HepG2 (cell line): ENCODE measurements at regions not wholly inside any gene's neighbourhood (a gene's known extent, or its start where the extent isn't known, plus 50 kb on each side); places are given as distances from the start of the nearest gene placed in this dataset.

Experiments
- ATAC-seq: fragments of 200-7000 bp; cut with Tn5 transposase; 3 replicates; pipeline ENCODE4 v1.9.1; 2020; ENCODE audit warnings: mild to moderate bottlenecking, moderate library complexity
- BruUV-seq: library from RNA; stranded (reverse); fragments of 400-500 nt; replicated peaks from 2 replicates; lab custom pipeline; 2021; lab: Mats Ljungman, UMichigan
- CTCF ChIA-PET: fragments of 300-600 bp; formaldehyde crosslinking; extraction: SDS; loops from one replicate; lab custom pipeline; 2021; ENCODE audit warnings: low total read pairs, inconsistent platforms, low intra/inter-chr PET ratio; lab: Yijun Ruan, JAX
- POLR2A ChIA-PET: fragments of 350-600 bp; sonication (Branson Sonifier 250); formaldehyde crosslinking; loops from one replicate; lab custom pipeline; 2020; ENCODE audit warnings: antibody characterized with exemption, inconsistent platforms; lab: Yijun Ruan, JAX
- DNase-seq: peaks from one replicate; pipeline ENCODE4 v3.0.0-alpha.2; 2015; ENCODE audit warnings: low spot score
- FAIRE-seq: peaks from 3 replicates; lab custom pipeline; 2011; peaks lifted over from hg19 to GRCh38; lab: Jason Lieb, UNC
- H2AFZ ChIP-seq: one replicate; pipeline ENCODE4 v1.6.1; 2011; ENCODE audit warnings: low read length, inconsistent platforms
- H3K27ac ChIP-seq: fragments of 300-600 bp; 3 replicates; pipeline ENCODE4 v1.8.0; 2011; ENCODE audit warnings: mixed run types, mild to moderate bottlenecking, mixed read lengths, low read length, inconsistent platforms; ENCODE audit not compliant: insufficient read depth; ENCODE audit errors: extremely low read length
- H3K27me3 ChIP-seq, 2 experiments: fragments of 200-600 bp in 1 of 2; 2 replicates in 1 of 2; 3 replicates in 1 of 2; pipeline versions ENCODE4 v1.6.0 to v1.8.0; 2011; ENCODE audit warnings: low read length in 2 of 2, mild to moderate bottlenecking in 2 of 2, moderate library complexity in 2 of 2, inconsistent platforms in 1 of 2; ENCODE audit not compliant: insufficient read depth in 2 of 2, control insufficient read depth in 1 of 2
- H3K36me3 ChIP-seq, 2 experiments: fragments of 200-600 bp in 1 of 2; replicated peaks in 1 of 2; 2 replicates in 1 of 2; 3 replicates in 1 of 2; pipeline versions ENCODE4 v1.5.1 to v1.8.0; 2011; ENCODE audit warnings: low read length in 2 of 2, inconsistent platforms in 1 of 2; ENCODE audit not compliant: insufficient read depth in 2 of 2, control insufficient read depth in 1 of 2
- H3K4me1 ChIP-seq: 2 replicates; pipeline ENCODE4 v1.5.1; 2012; ENCODE audit warnings: low read length, inconsistent platforms; ENCODE audit not compliant: insufficient read depth
- H3K4me2 ChIP-seq: 2 replicates; pipeline ENCODE4 v1.6.0; 2011; ENCODE audit warnings: low read depth, low read length, inconsistent platforms
- H3K4me3 ChIP-seq, 3 experiments: fragments of 200-600 bp in 1 of 3; sonication (generic), shearing (Covaris generic) in 1 of 3; replicated peaks in 1 of 3; 2 replicates each; pipeline ENCODE4 v1.5.1; 2011 to 2016; ENCODE audit warnings: low read length in 3 of 3, inconsistent platforms in 2 of 3, low read depth in 2 of 3, mild to moderate bottlenecking in 2 of 3, control low read depth in 1 of 3, mixed read lengths in 1 of 3; ENCODE audit not compliant: insufficient read depth in 1 of 3
- H3K79me2 ChIP-seq: one replicate; pipeline ENCODE4 v1.6.1; 2011; ENCODE audit warnings: low read length, inconsistent platforms; ENCODE audit not compliant: insufficient read depth
- H3K9ac ChIP-seq: 2 replicates; pipeline ENCODE4 v1.6.0; 2011; ENCODE audit warnings: mild to moderate bottlenecking, low read depth, low read length, inconsistent platforms; ENCODE audit not compliant: insufficient read depth
- H3K9me3 ChIP-seq: 2 replicates; pipeline ENCODE4 v1.5.1; 2012; ENCODE audit warnings: mild to moderate bottlenecking, low read length
- H4K20me1 ChIP-seq: 2 replicates; pipeline ENCODE4 v1.6.0; 2011; ENCODE audit warnings: inconsistent platforms, mild to moderate bottlenecking, low read length, moderate library complexity; ENCODE audit not compliant: insufficient read depth
- DNMT3B ChIP-seq: conservative IDR thresholded peaks from 2 replicates; pipeline ENCODE4 v1.6.1; 2016; ENCODE audit warnings: missing biosample characterization, control low read depth
- E2F2 ChIP-seq: sonication (generic); formaldehyde crosslinking; IDR thresholded peaks from 2 replicates; pipeline ENCODE4 v1.4.0; 2020; ENCODE audit warnings: missing genetic modification reagents, borderline replicate concordance
- GLI4 ChIP-seq: sonication (generic); formaldehyde crosslinking; IDR thresholded peaks from 2 replicates; pipeline ENCODE4 v1.5.1; 2020; ENCODE audit warnings: missing genetic modification reagents, mild to moderate bottlenecking, moderate library complexity, borderline replicate concordance
- MTA1 ChIP-seq: sonication (generic); formaldehyde crosslinking; IDR thresholded peaks from 2 replicates; pipeline ENCODE4 v1.4.0; 2020; ENCODE audit warnings: missing genetic modification reagents, mild to moderate bottlenecking, borderline replicate concordance
- NBN ChIP-seq: fragments of 450-650 bp; conservative IDR thresholded peaks from 2 replicates; pipeline ENCODE4 v1.6.1; 2017
- PCBP2 ChIP-seq: fragments of 200-400 bp; formaldehyde crosslinking; optimal IDR thresholded peaks from 2 replicates; pipeline ENCODE3; 2018; ENCODE audit warnings: low read length, low read depth; ENCODE audit not compliant: poor library complexity, severe bottlenecking
- RNF219 ChIP-seq: sonication (generic); formaldehyde crosslinking; IDR thresholded peaks from 2 replicates; pipeline ENCODE4 v1.5.0; 2020; ENCODE audit warnings: mild to moderate bottlenecking, missing genetic modification reagents
- SRY ChIP-seq: sonication (generic); formaldehyde crosslinking; IDR thresholded peaks from 2 replicates; pipeline ENCODE4 v1.8.0; 2022; ENCODE audit warnings: mild to moderate bottlenecking, missing genetic modification reagents
- ZBTB20 ChIP-seq: sonication (generic); formaldehyde crosslinking; IDR thresholded peaks from 2 replicates; pipeline ENCODE4 v1.8.1; 2023; ENCODE audit warnings: missing genetic modification reagents, low read depth, mild to moderate bottlenecking, borderline replicate concordance
- ZFP91 ChIP-seq: sonication (generic); formaldehyde crosslinking; IDR thresholded peaks from 2 replicates; pipeline ENCODE4 v1.9.0; 2022; ENCODE audit warnings: missing genetic modification reagents, mild to moderate bottlenecking, borderline replicate concordance
- ZNF276 ChIP-seq: sonication (generic); formaldehyde crosslinking; IDR thresholded peaks from 2 replicates; pipeline ENCODE4 v1.4.0; 2020; ENCODE audit warnings: mild to moderate bottlenecking, low read depth, missing genetic modification reagents
- ZNF44 ChIP-seq: sonication (generic); formaldehyde crosslinking; IDR thresholded peaks from 2 replicates; pipeline ENCODE4 v1.5.1; 2020; ENCODE audit warnings: mild to moderate bottlenecking, missing genetic modification reagents
- ZNF768 ChIP-seq: sonication (generic); formaldehyde crosslinking; IDR thresholded peaks from 2 replicates; pipeline ENCODE4 v1.4.0; 2020; ENCODE audit warnings: missing genetic modification reagents
- WGBS: methylation state at CpG from one replicate; pipeline ENCODE4 v1.1.6; 2017; ENCODE audit warnings: low lambda C conversion rate; 5-methylcytosine and 5-hydroxymethylcytosine counted together
- in situ Hi-C: cut with HindIII; loops from 2 replicates; pipeline ENCODE4 v1.10.0; 2017; ENCODE audit warnings: low pct_unique_long_range_greater_than_20kb; ENCODE audit not compliant: extremely low pct_ligation_motif_present
- intact Hi-C: fragments of 100-400 bp; cut with micrococcal nuclease; formaldehyde crosslinking; loops from one replicate; pipeline ENCODE4 v1.10.0; 2022; ENCODE audit not compliant: unreplicated experiment

GRCh38 chr13:106177146-106177545, 358.3 kb downstream of the EFNB2 start (continued):
- TF ChIP-seq RNF219 (CRISPR knock-in tag) = no peak

GRCh38 chr13:106176117-106176516, 359.3 kb downstream of the EFNB2 start:
- no TSS peak for BruUV-seq
- no peak overlapping the region for H3K9ac ChIP-seq
- in situ Hi-C loops (no loop called here), intact Hi-C loops (no loop called here)
- no peak for DNase-seq
- H3K4me1 ChIP-seq = no peaks in the 10 kb centered on the region
- H3K4me3 ChIP-seq = no peak overlapping the region
- ATAC-seq = no peak
- no peak for FAIRE-seq
- H2AFZ ChIP-seq = no peak overlapping the region
- CTCF ChIA-PET = no interaction called here
- H3K4me2 ChIP-seq = no peak overlapping the region
- H3K27ac ChIP-seq = no peak overlapping the region
- no peaks in the 10 kb centered on the region for H4K20me1 ChIP-seq
- H3K79me2 ChIP-seq = no peaks in the 10 kb centered on the region
- POLR2A ChIA-PET = no interaction called here
- WGBS = 1% methylated on average over 4 of the region's 4 CpGs
- H3K36me3 ChIP-seq = no peaks in the 10 kb centered on the region
- H3K9me3 ChIP-seq = no peaks in the 10 kb centered on the region
- H3K27me3 ChIP-seq = no peaks in the 10 kb centered on the region; a peak in 1 of 5 replicates
- TF ChIP-seq PCBP2 (no peak), NBN (no peak), GLI4 (CRISPR knock-in tag) (no peak), MTA1 (no peak), ZNF768 (CRISPR knock-in tag) (no peak), DNMT3B (CRISPR knock-in tag) (no peak), ZNF276 (CRISPR knock-in tag) (no peak), ZFP91 (no peak), E2F2 (CRISPR knock-in tag) (no peak), ZNF44 (CRISPR knock-in tag) (no peak), SRY (CRISPR knock-in tag) (no peak), ZBTB20 (CRISPR knock-in tag) (no peak)
